NB4 (cell line): ENCODE measurements at regions not wholly inside any gene's neighbourhood (a gene's known extent, or its start where the extent isn't known, plus 50 kb on each side); places are given as distances from the start of the nearest gene placed in this dataset.

ENCODE experiments used
- POLR2A ChIP-seq: IDR thresholded peaks from 2 replicates; pipeline ENCODE4 v1.6.1; 2011; ENCODE audit warnings: mild to moderate bottlenecking; ENCODE audit not compliant: insufficient read length; ENCODE audit errors: extremely low read depth
- TF ChIP-seq, protein P1 (sequence below): IDR thresholded peaks from one replicate; pipeline ENCODE4 v1.5.1; 2012; ENCODE audit warnings: low read depth, low read length
- TF ChIP-seq, protein P2 (sequence below): IDR thresholded peaks from 2 replicates; pipeline ENCODE4 v1.6.1; 2011; ENCODE audit warnings: low read depth, low read length

DNA sequence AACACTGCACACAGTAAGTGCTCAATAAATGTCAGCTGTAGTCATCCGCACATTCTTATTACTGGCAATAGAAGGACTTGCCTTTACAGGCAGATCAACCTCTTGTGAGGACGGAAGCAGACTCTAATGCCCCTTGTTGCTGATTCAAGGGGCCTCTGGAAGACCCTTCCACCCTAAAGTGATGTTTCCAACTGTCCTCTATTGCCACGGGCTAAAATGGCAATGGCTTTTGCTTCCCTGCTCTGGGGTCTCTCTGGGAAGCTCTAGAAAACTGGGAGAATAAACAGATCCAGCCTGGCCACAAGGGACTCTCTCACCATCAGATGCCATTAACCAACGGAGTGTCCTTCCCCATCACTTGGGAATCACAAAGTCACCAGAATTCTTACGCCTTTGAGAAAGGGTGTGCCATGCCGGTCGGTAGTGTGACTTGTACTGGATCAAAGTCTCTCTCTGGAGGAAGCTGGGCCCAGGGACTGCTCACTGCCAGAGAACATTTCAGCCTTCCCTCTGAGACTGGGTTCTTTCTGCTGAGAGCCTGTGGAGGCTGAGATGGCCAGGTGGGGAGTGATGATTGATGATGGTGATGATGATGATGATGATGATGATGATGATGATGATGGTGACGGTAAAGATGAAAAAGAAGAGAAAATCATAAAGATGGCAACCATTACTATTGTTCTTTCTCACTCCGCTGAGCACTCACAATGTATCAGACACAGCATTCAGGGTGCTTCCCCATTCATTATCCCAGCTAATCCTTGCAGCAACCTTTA lies 146.8 kb downstream of the CYLD start:
- TF ChIP-seq, protein P1, sequence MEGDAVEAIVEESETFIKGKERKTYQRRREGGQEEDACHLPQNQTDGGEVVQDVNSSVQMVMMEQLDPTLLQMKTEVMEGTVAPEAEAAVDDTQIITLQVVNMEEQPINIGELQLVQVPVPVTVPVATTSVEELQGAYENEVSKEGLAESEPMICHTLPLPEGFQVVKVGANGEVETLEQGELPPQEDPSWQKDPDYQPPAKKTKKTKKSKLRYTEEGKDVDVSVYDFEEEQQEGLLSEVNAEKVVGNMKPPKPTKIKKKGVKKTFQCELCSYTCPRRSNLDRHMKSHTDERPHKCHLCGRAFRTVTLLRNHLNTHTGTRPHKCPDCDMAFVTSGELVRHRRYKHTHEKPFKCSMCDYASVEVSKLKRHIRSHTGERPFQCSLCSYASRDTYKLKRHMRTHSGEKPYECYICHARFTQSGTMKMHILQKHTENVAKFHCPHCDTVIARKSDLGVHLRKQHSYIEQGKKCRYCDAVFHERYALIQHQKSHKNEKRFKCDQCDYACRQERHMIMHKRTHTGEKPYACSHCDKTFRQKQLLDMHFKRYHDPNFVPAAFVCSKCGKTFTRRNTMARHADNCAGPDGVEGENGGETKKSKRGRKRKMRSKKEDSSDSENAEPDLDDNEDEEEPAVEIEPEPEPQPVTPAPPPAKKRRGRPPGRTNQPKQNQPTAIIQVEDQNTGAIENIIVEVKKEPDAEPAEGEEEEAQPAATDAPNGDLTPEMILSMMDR: no peak
- TF ChIP-seq POLR2A: no peak
- TF ChIP-seq, protein P2, sequence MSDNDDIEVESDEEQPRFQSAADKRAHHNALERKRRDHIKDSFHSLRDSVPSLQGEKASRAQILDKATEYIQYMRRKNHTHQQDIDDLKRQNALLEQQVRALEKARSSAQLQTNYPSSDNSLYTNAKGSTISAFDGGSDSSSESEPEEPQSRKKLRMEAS: no peak
